ENCODE measurements at regions not wholly inside any gene's neighbourhood (a gene's known extent, or its start where the extent isn't known, plus 50 kb on each side); places are given as distances from the start of the nearest gene placed in this dataset.
"Not testable (repeated sequence)": the region's sequence is repeated elsewhere in the genome, so short reads cannot be mapped to it uniquely, and the experiment has no call there.

- no peak for DNase-seq (ENCODE audit: low read depth)
Measured at GRCh38 chr15:24848050-24848449, 106.7 kb upstream of the SNRPN start.

GRCh38 chr15:24856397-24857390 lies 98.1 kb upstream of the SNRPN start:
- DNase-seq (ENCODE audit: low read depth): no peak

GRCh38 chr15:24857763-24858162 lies 97.0 kb upstream of the SNRPN start:
- DNase-seq (ENCODE audit: low read depth): no peak

GRCh38 chr15:24858183-24858582 lies 96.6 kb upstream of the SNRPN start:
- DNase-seq (ENCODE audit: low read depth): not testable (repeated sequence)

- no peak for DNase-seq (ENCODE audit: low read depth)
Measured at GRCh38 chr15:24858737-24859601, 95.8 kb upstream of the SNRPN start.

DNA sequence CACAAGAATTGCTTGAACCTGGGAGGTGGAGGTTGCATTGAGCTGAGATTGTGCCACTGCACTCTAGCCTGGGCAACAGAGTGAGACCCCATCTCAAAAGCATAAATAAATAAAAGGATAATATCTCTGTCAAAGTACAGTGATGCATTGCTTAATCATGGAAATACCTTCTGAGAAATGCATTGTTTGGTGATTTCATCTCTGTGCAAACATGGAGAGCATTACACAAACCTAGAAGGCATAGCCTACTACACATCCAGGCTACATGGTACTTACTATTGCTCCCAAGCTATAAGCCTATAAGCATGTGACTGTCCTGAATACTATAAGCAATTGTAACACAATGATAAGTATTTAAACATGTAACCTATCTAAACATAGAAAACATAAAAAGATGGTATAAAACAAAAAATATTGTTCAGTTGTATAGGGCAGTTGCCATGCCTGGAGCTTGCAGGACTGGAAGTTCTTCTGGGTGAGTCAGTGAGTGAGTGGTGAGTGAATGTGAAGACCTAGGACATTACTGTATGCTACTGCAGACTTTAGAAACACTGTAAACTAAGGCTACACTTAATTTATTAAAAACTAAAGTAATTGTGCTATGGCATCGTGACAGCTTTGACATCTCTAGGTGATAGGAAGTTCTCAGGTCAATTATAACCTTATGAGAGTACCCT lies 93.6 kb upstream of the SNRPN start:
- no peak for DNase-seq (ENCODE audit: low read depth)

DNA sequence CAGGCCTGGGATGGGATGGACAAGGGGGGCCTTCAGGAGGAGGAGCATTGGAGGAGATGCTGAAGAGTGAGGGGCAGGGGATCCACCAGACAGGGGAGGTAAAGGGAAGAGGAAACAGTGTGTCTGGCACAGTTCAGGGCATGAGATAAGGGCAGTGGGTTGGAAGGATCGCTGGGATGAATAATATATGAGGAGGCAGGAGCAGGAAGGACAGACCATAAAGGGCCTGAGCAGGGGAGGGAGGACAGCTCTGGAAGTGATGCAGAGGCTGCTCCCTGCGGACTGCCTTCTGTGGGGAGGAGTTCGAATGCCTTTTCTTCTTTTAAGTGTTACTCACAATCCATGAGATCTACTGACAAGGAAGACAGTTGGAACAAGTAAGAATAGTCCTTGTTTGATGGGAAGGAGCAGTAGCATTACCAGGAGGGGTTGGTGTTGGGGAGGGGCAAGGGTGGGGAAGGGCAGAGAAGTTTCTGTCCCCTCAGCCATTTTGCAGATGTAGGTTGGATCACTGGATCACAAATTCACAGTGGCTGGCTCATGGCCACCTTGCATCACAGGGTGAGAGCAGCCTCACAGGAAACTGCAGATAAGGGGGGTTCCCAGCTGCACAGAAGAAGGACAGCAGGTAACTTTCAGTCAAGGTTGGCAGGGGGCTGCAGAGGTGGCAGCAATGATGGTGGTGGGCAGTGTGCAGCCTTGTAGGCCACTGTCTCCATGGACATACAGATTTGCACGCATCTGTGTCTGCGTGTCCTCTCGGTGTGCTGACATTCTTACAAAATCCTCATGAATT lies 91.9 kb upstream of the SNRPN start:
- DNase-seq (ENCODE audit: low read depth): no peak

DNA sequence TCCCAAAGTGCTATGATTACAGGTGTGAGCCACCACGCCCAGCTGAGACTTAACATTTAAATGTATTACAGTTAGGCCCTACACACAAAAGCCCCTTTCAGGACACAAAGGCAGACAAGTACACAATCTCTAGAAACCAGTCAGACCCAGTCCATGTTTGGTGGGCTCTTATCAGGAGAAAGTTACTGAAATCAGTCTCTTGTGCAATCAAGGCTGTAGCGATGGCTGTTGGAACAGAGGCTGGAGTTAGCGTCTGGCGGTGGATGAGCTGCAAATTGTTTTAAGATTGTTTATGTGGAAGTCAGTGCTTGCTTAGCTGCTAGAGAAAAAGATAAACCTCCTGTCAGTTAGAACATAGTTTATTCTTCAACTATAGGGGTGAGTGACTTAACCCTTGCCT lies 89.5 kb upstream of the SNRPN start:
- DNase-seq (ENCODE audit: low read depth): no peak

GRCh38 chr15:24877174-24877573 lies 77.6 kb upstream of the SNRPN start:
- DNase-seq (ENCODE audit: low read depth): no peak

- DNase-seq (ENCODE audit: low read depth): no peak
Measured at GRCh38 chr15:24878153-24878552, 76.6 kb upstream of the SNRPN start.

DNA sequence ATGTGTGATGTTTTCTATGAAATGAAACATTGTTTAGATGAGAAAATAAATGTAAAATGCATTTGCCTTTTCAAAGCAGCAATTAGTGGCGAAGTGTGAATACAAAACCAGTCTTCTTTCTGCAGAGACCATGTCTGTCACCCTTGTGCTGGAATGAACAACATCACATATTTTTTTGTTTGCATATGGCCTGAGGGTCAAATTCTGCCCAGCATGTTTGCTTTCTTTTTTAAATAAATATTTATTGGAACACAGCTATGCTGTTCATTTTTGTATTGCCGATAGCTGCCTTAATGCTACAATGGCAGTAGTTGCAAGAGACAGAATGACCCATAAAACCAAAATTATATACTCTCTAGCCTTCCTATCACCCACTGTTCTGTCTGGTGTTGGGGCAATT lies 75.3 kb upstream of the SNRPN start:
- DNase-seq (ENCODE audit: low read depth): no peak

- no peak for DNase-seq (ENCODE audit: low read depth)
Measured at GRCh38 chr15:24880663-24881062, 74.1 kb upstream of the SNRPN start.

DNA sequence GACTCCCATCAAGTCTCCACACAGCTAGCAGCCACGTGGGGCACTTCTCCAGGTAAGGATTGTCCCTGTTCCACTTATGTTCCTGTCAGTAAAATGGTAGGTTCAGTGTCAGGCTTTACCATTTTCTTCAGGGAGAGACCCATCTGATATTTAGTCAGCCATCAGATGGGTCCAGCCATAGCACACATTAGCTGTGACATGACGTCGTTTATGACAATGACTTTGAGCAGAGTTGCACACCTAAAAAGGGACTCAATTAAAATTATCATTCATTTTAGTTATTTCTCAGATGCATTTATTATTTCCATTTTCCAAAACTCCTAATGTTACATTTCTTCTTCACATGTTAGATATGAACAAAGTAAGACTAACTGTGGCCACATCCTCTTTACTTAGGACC lies 68.2 kb upstream of the SNRPN start:
- DNase-seq (ENCODE audit: low read depth): no peak

DNA sequence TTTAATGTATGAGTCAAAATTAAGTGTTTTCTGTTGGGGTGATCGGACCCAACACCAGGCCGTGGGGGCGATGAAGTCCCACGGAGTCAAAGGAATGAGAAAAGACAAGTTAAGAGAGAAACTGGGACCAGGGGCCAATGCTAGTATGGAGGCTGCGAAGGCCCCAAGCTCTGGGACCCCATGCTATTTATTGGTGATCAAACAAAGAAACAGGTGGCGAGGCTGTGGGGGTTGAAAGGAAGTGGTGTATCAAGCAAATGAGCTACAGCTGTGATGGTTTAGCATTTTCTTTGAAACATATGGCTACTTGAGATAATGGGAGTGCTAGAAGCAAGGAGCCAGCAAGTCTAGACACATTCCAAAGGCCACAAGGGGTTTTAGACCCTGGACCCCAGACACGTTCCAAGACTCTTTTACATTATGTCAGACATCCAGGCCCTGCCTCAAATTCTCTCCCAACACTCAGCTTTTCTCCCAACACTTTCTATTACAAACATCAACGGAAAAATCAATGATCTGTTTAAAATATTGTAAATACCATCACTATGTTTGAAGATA lies 56.0 kb upstream of the SNRPN start:
- DNase-seq (ENCODE audit: low read depth): no peak

DNA sequence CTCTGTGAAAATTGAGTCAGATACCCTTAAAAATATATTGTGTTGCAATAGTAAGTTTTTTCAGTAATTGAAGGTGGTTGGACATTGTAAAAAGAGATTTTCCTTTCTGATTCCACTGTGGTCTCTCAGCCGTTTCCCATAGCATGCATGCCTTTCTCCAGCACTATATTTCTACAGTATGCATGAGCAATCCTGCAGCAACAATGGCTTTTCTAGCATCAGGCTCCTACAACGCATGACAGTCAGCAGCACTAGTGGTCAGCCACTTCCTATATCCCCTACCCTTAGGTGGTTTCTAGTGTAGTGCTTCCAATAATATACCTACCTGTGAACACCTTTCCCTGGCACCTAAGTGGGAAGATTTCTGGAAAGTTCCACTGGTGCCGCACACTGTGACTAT lies 55.4 kb upstream of the SNRPN start:
- no peak for DNase-seq (ENCODE audit: low read depth)

DNA sequence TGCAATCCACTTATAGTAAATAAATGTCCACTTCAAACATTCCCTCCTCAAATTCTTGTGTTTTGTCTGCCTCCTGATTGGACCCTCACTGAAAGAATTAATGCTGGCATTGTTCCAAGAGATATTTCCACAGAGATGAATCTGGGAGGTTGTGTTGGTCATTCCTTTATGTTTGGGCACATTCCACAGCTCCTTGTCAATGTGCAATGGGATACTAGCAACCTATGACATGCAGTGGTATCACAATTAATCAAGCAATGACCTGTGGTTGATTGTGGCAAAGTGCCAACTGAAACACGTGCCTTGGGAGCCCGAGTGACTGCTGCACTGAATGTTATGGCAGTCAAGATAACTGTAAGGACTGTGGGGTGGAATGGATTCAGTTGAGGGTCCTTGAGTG lies 55.0 kb upstream of the SNRPN start:
- no peak for DNase-seq (ENCODE audit: low read depth)

GRCh38 chr15:24901409-24901808 lies 53.4 kb upstream of the SNRPN start:
- DNase-seq (ENCODE audit: low read depth): no peak
